Mesendoderm (in vitro differentiated cells): ENCODE measurements at regions not wholly inside any gene's neighbourhood (a gene's known extent, or its start where the extent isn't known, plus 50 kb on each side); places are given as distances from the start of the nearest gene placed in this dataset.

ENCODE experiments used
- DNase-seq: peaks from one replicate; pipeline ENCODE4 v3.0.0; 2013
- H2AK5ac ChIP-seq: 2 replicates; pipeline ENCODE4 v1.6.1; 2013; ENCODE audit warnings: low read length, inconsistent platforms
- H2BK120ac ChIP-seq: 2 replicates; pipeline ENCODE4 v1.6.1; 2013; ENCODE audit warnings: low read depth, mild to moderate bottlenecking, low read length, moderate library complexity, mixed read lengths
- H2BK15ac ChIP-seq: replicated peaks from 2 replicates; pipeline ENCODE4 v1.6.1; 2013; ENCODE audit warnings: low read depth, mild to moderate bottlenecking, moderate library complexity
- H2BK5ac ChIP-seq: 2 replicates; pipeline ENCODE4 v1.6.1; 2013; ENCODE audit warnings: low read length, inconsistent platforms
- H3K18ac ChIP-seq: 2 replicates; pipeline ENCODE4 v1.6.1; 2013; ENCODE audit warnings: mild to moderate bottlenecking, low read length, mixed read lengths
- H3K23ac ChIP-seq: one replicate; pipeline ENCODE4 v1.6.1; 2013; ENCODE audit warnings: low read length
- H3K27ac ChIP-seq: 2 replicates; pipeline ENCODE4 v1.5.1; 2013; ENCODE audit warnings: low read depth, mild to moderate bottlenecking, inconsistent platforms, low read length, moderate library complexity
- H3K27me3 ChIP-seq: 2 replicates; pipeline ENCODE4 v1.6.1; 2013; ENCODE audit warnings: low read length, control low read depth, mild to moderate bottlenecking, inconsistent platforms; ENCODE audit not compliant: insufficient read depth, poor library complexity
- H3K36me3 ChIP-seq: 2 replicates; pipeline ENCODE4 v1.6.1; 2013; ENCODE audit warnings: low read length, inconsistent platforms; ENCODE audit not compliant: control insufficient read depth, insufficient read depth
- H3K4ac ChIP-seq: one replicate; pipeline ENCODE4 v1.6.1; 2013; ENCODE audit warnings: low read depth, mild to moderate bottlenecking, low read length, moderate library complexity
- H3K4me1 ChIP-seq: 2 replicates; pipeline ENCODE4 v1.6.1; 2013; ENCODE audit warnings: low read depth, low read length, inconsistent platforms; ENCODE audit not compliant: control insufficient read depth
- H3K4me2 ChIP-seq: 2 replicates; pipeline ENCODE4 v1.6.1; 2013; ENCODE audit warnings: low read length
- H3K4me3 ChIP-seq: 2 replicates; pipeline ENCODE4 v1.5.1; 2013; ENCODE audit warnings: mild to moderate bottlenecking, low read length
- H3K56ac ChIP-seq: one replicate; pipeline ENCODE4 v1.6.1; 2013; ENCODE audit warnings: low read length
- H3K79me1 ChIP-seq: 2 replicates; pipeline ENCODE4 v1.6.1; 2013; ENCODE audit warnings: low read length, inconsistent platforms
- H3K79me2 ChIP-seq: 2 replicates; pipeline ENCODE4 v1.6.1; 2013; ENCODE audit warnings: mild to moderate bottlenecking, low read length; ENCODE audit not compliant: control insufficient read depth, insufficient read depth
- H3K9ac ChIP-seq: 2 replicates; pipeline ENCODE4 v1.6.1; 2013; ENCODE audit warnings: low read length, inconsistent platforms
- H4K5ac ChIP-seq: one replicate; pipeline ENCODE4 v1.6.1; 2013; ENCODE audit warnings: low read length
- H4K8ac ChIP-seq: one replicate; pipeline ENCODE4 v1.6.1; 2013; ENCODE audit warnings: low read depth, mild to moderate bottlenecking, control low read depth, low read length, moderate library complexity
- WGBS: extraction: QIAGEN DNeasy Blood & Tissue Kit; methylation state at CpG from one replicate; pipeline ENCODE4 v1.1.7; 2013; ENCODE audit warnings: low lambda C conversion rate, missing lambda C conversion rate; ENCODE audit not compliant: insufficient coverage; ENCODE audit errors: extremely low coverage; 5-methylcytosine and 5-hydroxymethylcytosine counted together

DNA sequence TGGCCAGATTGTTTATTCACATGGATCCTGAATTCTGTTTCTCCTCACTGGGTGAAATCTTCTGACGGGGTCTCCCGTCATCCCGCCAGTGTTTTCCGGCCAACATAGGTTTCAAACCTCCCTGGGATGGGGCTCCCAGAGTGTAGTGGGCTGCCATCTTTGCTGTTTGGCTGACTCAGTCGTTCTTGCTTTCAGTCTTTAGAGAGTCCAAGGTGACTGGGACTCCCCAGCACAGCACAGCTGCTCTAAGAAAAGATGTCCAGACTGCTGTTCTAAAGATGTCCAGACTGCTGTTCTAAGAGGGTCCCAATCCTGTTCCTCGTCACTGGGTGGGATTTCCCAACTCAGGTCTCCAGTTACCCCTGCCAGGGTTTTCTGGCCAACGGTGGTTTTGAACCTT, 801.9 kb upstream of the IGFBP3 start:
- no peak overlapping the region for H3K4ac ChIP-seq
- no peak for DNase-seq
- H3K23ac ChIP-seq: no peak overlapping the region
- no peaks in the 10 kb centered on the region for H3K79me1 ChIP-seq
- no peak overlapping the region for H3K4me2 ChIP-seq
- no peaks in the 10 kb centered on the region for H3K79me2 ChIP-seq
- no peak overlapping the region for H2AK5ac ChIP-seq
- H3K4me1 ChIP-seq: no peaks in the 10 kb centered on the region
- no peak overlapping the region for H2BK5ac ChIP-seq
- no peak overlapping the region for H3K18ac ChIP-seq
- H2BK15ac ChIP-seq: no peak overlapping the region
- no peak overlapping the region for H3K9ac ChIP-seq
- no peak overlapping the region for H3K56ac ChIP-seq
- no peaks in the 10 kb centered on the region for H3K27me3 ChIP-seq
- H3K36me3 ChIP-seq: no peaks in the 10 kb centered on the region
- no peak overlapping the region for H4K5ac ChIP-seq
- no peak overlapping the region for H4K8ac ChIP-seq
- H3K4me3 ChIP-seq: no peak overlapping the region
- no peak overlapping the region for H3K27ac ChIP-seq
- no CpG with 5 or more reads among the region's 7 CpGs for WGBS
- no peak overlapping the region for H2BK120ac ChIP-seq

DNA sequence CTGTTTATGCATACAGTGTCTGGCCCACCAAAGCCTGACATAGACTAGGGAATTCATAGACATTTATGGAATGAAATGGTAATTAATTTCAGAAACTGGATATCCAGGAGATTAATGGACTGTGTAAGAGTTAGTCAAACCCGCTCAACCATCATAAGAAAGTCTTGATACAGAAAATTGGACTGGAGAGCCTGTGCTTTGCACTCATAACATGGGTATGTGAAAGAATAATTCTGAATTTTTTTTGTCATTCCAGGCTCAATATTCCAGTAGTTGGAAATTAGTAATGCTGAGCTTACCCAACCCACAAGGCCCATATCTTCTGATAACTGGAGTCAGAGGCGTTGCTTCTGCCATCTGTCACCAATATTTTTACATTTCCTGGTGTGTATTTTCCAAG, 799.7 kb upstream of the IGFBP3 start:
- H3K79me2 ChIP-seq: no peaks in the 10 kb centered on the region
- H3K56ac ChIP-seq: no peak overlapping the region
- H3K4me1 ChIP-seq: no peaks in the 10 kb centered on the region
- H3K4me2 ChIP-seq: no peak overlapping the region
- no peak overlapping the region for H2BK5ac ChIP-seq
- H4K8ac ChIP-seq: no peak overlapping the region
- DNase-seq: no peak
- no peaks in the 10 kb centered on the region for H3K79me1 ChIP-seq
- H3K27me3 ChIP-seq: no peaks in the 10 kb centered on the region
- no peak overlapping the region for H3K4me3 ChIP-seq
- H4K5ac ChIP-seq: no peak overlapping the region
- no peak overlapping the region for H2AK5ac ChIP-seq
- no CpG with 5 or more reads among the region's 2 CpGs for WGBS
- H2BK15ac ChIP-seq: no peak overlapping the region
- no peak overlapping the region for H3K18ac ChIP-seq
- H3K36me3 ChIP-seq: no peaks in the 10 kb centered on the region
- H3K9ac ChIP-seq: no peak overlapping the region
- H3K23ac ChIP-seq: no peak overlapping the region
- H2BK120ac ChIP-seq: no peak overlapping the region
- H3K4ac ChIP-seq: no peak overlapping the region
- H3K27ac ChIP-seq: no peak overlapping the region

DNA sequence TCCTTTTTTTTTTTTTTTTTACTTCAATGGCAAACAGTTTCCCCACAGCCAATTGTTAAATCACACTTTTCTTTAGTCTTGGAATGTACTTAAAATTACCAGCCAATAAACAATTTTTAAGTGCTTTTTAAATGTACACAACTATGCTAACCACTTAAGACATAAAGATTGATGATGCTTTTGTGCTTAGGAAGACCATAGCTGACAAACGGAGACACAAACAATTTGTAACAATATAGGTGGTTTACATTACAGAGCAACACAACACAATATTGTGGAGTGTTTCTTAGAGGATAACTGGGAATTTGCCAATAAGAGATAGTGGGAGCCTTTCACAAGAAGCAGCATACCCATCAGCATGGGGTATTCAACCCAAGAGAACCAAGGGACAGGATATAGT, 798.5 kb upstream of the IGFBP3 start:
- H3K79me2 ChIP-seq: no peaks in the 10 kb centered on the region
- H3K79me1 ChIP-seq: no peaks in the 10 kb centered on the region
- no peak for DNase-seq
- H3K23ac ChIP-seq: no peak overlapping the region
- H3K4me1 ChIP-seq: no peaks in the 10 kb centered on the region
- H3K4me3 ChIP-seq: no peak overlapping the region
- H3K36me3 ChIP-seq: no peaks in the 10 kb centered on the region
- no peak overlapping the region for H3K9ac ChIP-seq
- H3K4ac ChIP-seq: no peak overlapping the region
- no peak overlapping the region for H4K8ac ChIP-seq
- H2BK120ac ChIP-seq: no peak overlapping the region
- no CpG with 5 or more reads among the region's 1 CpG for WGBS
- no peak overlapping the region for H4K5ac ChIP-seq
- no peak overlapping the region for H2BK5ac ChIP-seq
- H3K27ac ChIP-seq: no peak overlapping the region
- H3K4me2 ChIP-seq: no peak overlapping the region
- no peak overlapping the region for H3K56ac ChIP-seq
- H2AK5ac ChIP-seq: no peak overlapping the region
- no peak overlapping the region for H2BK15ac ChIP-seq
- H3K18ac ChIP-seq: no peak overlapping the region
- no peaks in the 10 kb centered on the region for H3K27me3 ChIP-seq

DNA sequence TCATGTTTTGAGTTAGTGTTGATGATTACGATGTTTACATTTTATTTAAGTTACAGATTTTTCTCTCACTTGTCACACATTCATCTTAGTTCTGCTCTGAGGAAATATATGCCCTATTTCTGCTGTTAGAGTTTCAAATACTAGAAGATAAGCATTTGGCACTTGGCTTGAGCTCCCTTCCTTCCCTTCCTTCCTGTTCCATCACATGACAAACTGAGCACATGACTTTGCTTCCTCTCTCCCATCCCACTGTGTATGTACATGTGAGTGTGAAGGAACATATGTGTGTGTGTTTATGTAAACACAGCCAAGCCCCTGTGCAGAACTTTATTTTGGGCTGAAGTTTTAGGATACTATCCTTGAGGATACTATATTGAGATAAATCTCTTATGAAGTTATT, 795.9 kb upstream of the IGFBP3 start:
- no peak overlapping the region for H2BK5ac ChIP-seq
- no peak overlapping the region for H3K4me3 ChIP-seq
- no peak overlapping the region for H3K9ac ChIP-seq
- no CpG with 5 or more reads among the region's 1 CpG for WGBS
- H2BK15ac ChIP-seq: no peak overlapping the region
- H3K18ac ChIP-seq: no peak overlapping the region
- no peak overlapping the region for H3K27ac ChIP-seq
- DNase-seq: peak; percentile 11
- H4K8ac ChIP-seq: no peak overlapping the region
- H3K4me1 ChIP-seq: no peaks in the 10 kb centered on the region
- no peak overlapping the region for H4K5ac ChIP-seq
- no peak overlapping the region for H2BK120ac ChIP-seq
- no peaks in the 10 kb centered on the region for H3K36me3 ChIP-seq
- H3K79me1 ChIP-seq: no peaks in the 10 kb centered on the region
- H3K4ac ChIP-seq: no peak overlapping the region
- H3K27me3 ChIP-seq: no peaks in the 10 kb centered on the region
- H3K23ac ChIP-seq: no peak overlapping the region
- H3K4me2 ChIP-seq: no peak overlapping the region
- H3K79me2 ChIP-seq: no peaks in the 10 kb centered on the region
- no peak overlapping the region for H2AK5ac ChIP-seq
- no peak overlapping the region for H3K56ac ChIP-seq

DNA sequence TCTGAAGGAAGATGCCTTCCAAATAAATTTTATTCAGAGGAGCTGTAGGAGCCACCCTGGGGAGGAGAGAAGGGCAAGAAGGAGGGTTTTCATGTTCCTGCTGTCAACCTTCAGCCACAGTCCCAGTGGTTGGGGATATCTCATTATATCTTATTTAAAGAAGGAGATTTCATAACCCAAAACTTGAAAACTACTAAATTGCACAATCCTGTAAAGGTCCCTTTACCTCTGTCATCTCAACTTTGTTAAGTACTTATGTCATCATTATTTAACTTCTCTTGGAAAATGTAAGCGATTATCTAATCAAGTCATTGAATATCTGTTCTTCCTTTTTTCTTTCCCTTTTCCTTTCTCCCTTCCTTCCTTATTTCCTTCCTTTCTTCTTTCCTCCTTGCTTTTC, 794.5 kb upstream of the IGFBP3 start:
- Histone ChIP-seq H3K27me3 (no peaks in the 10 kb centered on the region), H3K79me2 (no peaks in the 10 kb centered on the region), H2BK120ac (no peak overlapping the region), H3K27ac (no peak overlapping the region), H3K23ac (no peak overlapping the region), H3K4me1 (no peaks in the 10 kb centered on the region), H3K36me3 (no peaks in the 10 kb centered on the region), H4K8ac (no peak overlapping the region), H2BK15ac (no peak overlapping the region), H3K4me2 (no peak overlapping the region), H2AK5ac (no peak overlapping the region), H3K4ac (no peak overlapping the region), H3K18ac (no peak overlapping the region), H3K4me3 (no peak overlapping the region), H3K79me1 (no peaks in the 10 kb centered on the region), H4K5ac (no peak overlapping the region), H3K9ac (no peak overlapping the region), H2BK5ac (no peak overlapping the region), H3K56ac (no peak overlapping the region)
- no CpG with 5 or more reads among the region's 1 CpG for WGBS
- no peak for DNase-seq

DNA sequence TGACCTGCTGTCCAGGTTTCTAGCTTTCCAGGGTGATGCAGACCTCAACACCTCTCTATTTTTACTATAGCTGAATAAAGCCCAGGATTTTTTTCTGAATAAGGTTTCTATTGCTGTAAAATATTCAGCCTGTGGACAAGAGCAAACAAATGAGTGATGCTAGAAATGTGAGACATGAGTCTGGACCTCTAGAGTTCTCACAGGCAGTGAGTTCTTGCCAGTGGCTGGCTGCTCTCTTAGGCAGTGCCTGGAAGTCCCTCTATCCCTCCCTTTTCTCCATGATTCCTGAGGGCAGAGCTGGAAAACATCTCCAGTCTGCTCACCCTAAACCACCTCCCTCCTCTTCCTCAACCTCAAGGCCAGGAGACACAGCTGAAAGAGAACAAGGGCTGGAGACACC, 793.8 kb upstream of the IGFBP3 start:
- H3K23ac ChIP-seq: no peak overlapping the region
- no peak overlapping the region for H3K4me3 ChIP-seq
- H3K79me1 ChIP-seq: no peaks in the 10 kb centered on the region
- no peaks in the 10 kb centered on the region for H3K27me3 ChIP-seq
- no peak overlapping the region for H3K9ac ChIP-seq
- H3K79me2 ChIP-seq: no peaks in the 10 kb centered on the region
- H2BK5ac ChIP-seq: no peak overlapping the region
- DNase-seq: no peak
- no peak overlapping the region for H2BK120ac ChIP-seq
- H3K4ac ChIP-seq: no peak overlapping the region
- H3K4me2 ChIP-seq: no peak overlapping the region
- H4K8ac ChIP-seq: no peak overlapping the region
- H2BK15ac ChIP-seq: no peak overlapping the region
- no peak overlapping the region for H3K18ac ChIP-seq
- H2AK5ac ChIP-seq: no peak overlapping the region
- H3K4me1 ChIP-seq: no peaks in the 10 kb centered on the region
- no peaks in the 10 kb centered on the region for H3K36me3 ChIP-seq
- no peak overlapping the region for H3K56ac ChIP-seq
- no peak overlapping the region for H4K5ac ChIP-seq
- H3K27ac ChIP-seq: no peak overlapping the region
